ENCODE measurements at regions not wholly inside any gene's neighbourhood (a gene's known extent, or its start where the extent isn't known, plus 50 kb on each side); places are given as distances from the start of the nearest gene placed in this dataset.

- no peak for DNase-seq (ENCODE audit: low spot score in 2 of 2)
- no peaks in the 10 kb centered on the region for H3K36me3 ChIP-seq
- H3K4me3 ChIP-seq: no peak overlapping the region
- no peak for TF ChIP-seq CTCF (IDR thresholded peaks at IDR 0.05)
- H3K9me3 ChIP-seq: no peaks in the 10 kb centered on the region
- H3K27me3 ChIP-seq: no peaks in the 10 kb centered on the region
- no peak overlapping the region for H3K27ac ChIP-seq
- no peaks in the 10 kb centered on the region for H3K4me1 ChIP-seq
- intact Hi-C loops (cut with DNase I): no loop called here
Measured at GRCh38 chr20:57894096-57894495, 184.3 kb upstream of the PMEPA1 start.

- Histone ChIP-seq H3K9me3 (no peaks in the 10 kb centered on the region), H3K4me3 (no peak overlapping the region), H3K27ac (no peak overlapping the region), H3K36me3 (no peaks in the 10 kb centered on the region), H3K4me1 (no peaks in the 10 kb centered on the region), H3K27me3 (no peaks in the 10 kb centered on the region)
- TF ChIP-seq CTCF (IDR thresholded peaks at IDR 0.05): no peak
- intact Hi-C loops (cut with DNase I): no loop called here
- DNase-seq (ENCODE audit: low spot score in 2 of 2): no peak
Measured at GRCh38 chr20:57893366-57893999, 183.7 kb upstream of the PMEPA1 start.

- no peaks in the 10 kb centered on the region for H3K27me3 ChIP-seq
- no peak for DNase-seq (ENCODE audit: low spot score in 2 of 2)
- intact Hi-C loops (cut with DNase I): no loop called here
- no peak overlapping the region for H3K27ac ChIP-seq
- no peak overlapping the region for H3K4me3 ChIP-seq
- H3K36me3 ChIP-seq: no peaks in the 10 kb centered on the region
- no peak for TF ChIP-seq CTCF (IDR thresholded peaks at IDR 0.05)
- H3K4me1 ChIP-seq: no peaks in the 10 kb centered on the region
- H3K9me3 ChIP-seq: no peaks in the 10 kb centered on the region
Measured at GRCh38 chr20:57892471-57892870, 182.7 kb upstream of the PMEPA1 start.

- H3K27ac ChIP-seq: no peak overlapping the region
- H3K9me3 ChIP-seq: no peaks in the 10 kb centered on the region
- H3K27me3 ChIP-seq: no peaks in the 10 kb centered on the region
- no peak for TF ChIP-seq CTCF (IDR thresholded peaks at IDR 0.05)
- intact Hi-C loops (cut with DNase I): no loop called here
- no peak overlapping the region for H3K4me3 ChIP-seq
- H3K36me3 ChIP-seq: no peaks in the 10 kb centered on the region
- no peak for DNase-seq (ENCODE audit: low spot score in 2 of 2)
- no peaks in the 10 kb centered on the region for H3K4me1 ChIP-seq
Measured at GRCh38 chr20:57891014-57891413, 181.2 kb upstream of the PMEPA1 start.

GRCh38 chr20:57890202-57890800, 180.5 kb upstream of the PMEPA1 start:
- TF ChIP-seq CTCF (IDR thresholded peaks at IDR 0.05): no peak
- DNase-seq (ENCODE audit: low spot score in 2 of 2): no peak
- no peak overlapping the region for H3K27ac ChIP-seq
- no peaks in the 10 kb centered on the region for H3K36me3 ChIP-seq
- H3K4me3 ChIP-seq: no peak overlapping the region
- H3K9me3 ChIP-seq: no peaks in the 10 kb centered on the region
- H3K4me1 ChIP-seq: no peaks in the 10 kb centered on the region
- no peaks in the 10 kb centered on the region for H3K27me3 ChIP-seq
- intact Hi-C loops (cut with DNase I): no loop called here

All from ascending aorta (tissue), 2 donors.